ENCODE measurements at regions not wholly inside any gene's neighbourhood (a gene's known extent, or its start where the extent isn't known, plus 50 kb on each side); places are given as distances from the start of the nearest gene placed in this dataset.
"Not testable (repeated sequence)": the region's sequence is repeated elsewhere in the genome, so short reads cannot be mapped to it uniquely, and the experiment has no call there.

DNA sequence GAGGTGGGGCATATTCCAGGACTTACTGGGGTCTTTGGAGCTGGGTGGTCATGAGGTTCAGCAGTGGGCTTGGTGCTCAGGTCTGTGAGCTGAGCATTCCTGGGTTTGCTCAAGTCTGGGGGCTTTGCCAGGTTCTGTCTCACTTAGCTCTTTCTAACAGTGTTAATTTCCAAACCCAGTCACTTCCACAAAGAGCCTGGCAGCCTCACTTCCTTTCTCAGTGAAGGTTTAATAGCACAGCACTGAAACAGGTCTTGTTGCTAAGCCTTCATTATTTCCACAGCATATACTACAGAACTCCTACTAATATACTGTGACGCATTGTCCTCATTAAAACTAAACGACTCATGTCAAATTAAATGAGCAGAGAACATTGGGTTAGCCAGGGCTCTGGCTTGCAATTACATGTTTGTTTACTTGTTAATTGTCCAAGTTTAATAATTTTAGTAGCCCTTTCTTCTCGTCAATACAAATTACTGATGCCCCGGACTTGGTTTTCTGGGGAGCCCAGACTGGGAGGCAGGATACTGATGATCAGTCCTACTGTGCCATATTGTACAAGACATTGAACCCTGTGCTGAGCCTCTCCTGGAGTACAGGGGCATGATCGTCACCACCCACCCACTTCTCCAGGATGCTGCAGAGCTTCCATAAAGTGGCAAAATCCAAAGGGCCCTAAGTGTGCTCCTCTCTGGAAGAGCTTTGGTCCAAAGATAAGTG lies 170.7 kb downstream of the IER5 start:
- DNase-seq (ENCODE audit: low spot score), result no peak

DNA sequence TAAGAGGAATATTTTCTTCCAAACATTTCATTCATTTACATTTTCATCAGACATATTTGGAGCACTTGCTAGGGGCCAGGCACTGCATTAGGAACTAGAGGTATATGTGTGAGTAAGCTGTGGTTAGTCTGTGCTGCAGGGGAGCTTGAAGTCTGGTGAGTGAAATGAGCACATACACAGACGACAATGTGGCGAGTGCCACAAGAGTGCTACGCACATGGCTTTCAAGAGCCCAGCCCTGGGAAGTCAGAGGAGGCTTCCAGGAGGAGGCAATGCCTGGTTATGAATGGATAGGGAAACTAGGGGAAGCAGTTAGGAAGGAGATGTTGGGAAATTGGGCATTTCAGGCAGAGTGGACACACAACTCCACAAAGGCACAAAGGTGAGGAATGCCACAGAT lies 171.8 kb downstream of the IER5 start:
- no peak for DNase-seq (ENCODE audit: low spot score)

DNA sequence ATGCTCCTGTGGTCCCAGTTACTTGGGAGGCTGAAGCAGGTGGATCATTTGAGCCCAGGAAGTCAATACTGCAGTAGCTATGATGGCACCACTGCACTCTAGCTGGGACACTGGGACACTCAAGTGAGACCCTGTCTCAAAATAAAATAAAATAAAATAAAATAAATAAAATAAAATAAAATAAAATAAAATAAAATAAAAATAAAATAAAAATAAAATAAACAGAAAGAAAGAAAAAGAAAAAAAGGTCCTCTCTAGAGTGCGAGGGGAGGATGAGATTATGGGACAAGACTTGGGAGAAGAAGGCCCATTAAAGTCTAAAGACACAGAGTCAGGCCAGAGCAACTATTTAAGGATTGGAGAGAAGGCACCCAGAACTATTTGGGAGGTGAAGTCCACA lies 172.5 kb downstream of the IER5 start:
- DNase-seq (ENCODE audit: low spot score), result no peak

DNA sequence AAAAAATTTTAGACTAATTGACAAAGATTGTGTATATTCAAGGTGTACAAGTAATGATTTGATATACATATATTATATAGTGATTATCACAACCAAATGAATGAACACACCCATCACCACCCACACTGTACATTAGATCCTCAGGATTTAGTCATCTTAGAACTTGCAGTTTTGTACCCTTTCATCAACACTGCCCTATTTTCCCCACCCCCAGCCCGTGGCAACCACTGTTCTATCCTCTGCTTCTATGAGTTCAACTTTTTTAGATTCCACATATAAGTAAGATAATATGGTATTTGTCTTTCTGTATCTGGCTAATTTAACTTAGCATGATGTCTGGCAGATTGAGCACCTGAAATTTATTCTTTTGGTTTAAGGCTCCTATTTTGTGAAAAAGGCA lies 173.6 kb downstream of the IER5 start:
- no peak for DNase-seq (ENCODE audit: low spot score)

DNA sequence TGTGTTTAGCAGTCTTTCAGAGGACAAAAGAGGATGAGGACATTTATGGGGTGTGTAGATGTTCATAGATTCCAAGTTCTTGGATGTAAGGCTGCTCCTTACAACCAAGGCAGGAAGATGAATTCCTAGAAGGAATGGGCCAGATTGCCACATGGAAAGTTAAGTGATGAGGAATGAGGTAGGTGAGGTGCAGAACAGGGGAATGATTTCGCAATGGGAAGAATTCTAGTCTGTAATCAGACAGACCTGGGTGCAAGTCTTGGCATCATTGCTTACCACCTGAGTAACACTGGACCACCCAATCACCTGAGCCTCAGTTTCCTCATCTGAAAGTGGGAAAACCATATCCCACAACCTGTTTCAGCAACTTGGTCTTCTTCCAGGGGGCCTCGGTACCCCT lies 174.9 kb downstream of the IER5 start:
- DNase-seq (ENCODE audit: low spot score), result no peak

DNA sequence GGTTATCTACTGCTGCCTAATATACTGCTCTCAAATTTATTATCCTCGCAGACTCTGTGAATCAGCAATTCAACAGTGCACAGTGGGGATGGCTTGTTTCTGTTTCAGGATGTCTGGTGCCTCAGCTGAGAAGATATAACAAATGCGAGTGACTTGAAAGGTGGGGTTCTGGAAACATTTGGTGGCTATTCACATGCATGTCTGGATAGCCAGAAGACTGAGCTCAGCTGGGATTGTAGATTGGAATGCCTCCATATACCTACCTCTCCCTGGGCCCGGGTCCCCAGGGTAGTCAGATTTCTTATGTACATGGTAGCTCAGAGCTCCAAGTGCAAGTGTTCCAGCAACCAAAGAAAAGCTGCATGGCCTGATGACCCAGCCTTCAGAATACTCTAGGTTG lies 176.3 kb downstream of the IER5 start:
- no peak for DNase-seq (ENCODE audit: low spot score)

DNA sequence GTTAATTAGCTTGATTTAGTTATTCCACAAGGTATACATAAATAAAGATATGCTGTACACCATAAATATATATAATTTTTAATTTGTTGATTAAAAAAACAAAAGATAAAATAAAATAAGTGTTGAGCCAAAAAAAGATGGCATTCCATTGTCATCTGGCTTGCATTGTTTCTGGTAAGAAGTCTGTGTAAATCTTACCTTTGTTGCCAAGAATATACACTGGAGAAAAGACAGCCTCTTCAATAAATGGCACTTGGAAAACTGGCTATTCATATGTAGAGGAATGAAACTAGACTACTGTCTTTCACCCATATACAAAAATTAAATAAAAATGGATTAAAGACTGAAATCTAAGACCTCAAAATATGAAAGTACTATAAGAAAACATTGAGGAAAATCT lies 196.5 kb downstream of the IER5 start:
- DNase-seq (ENCODE audit: low spot score), result no peak

DNA sequence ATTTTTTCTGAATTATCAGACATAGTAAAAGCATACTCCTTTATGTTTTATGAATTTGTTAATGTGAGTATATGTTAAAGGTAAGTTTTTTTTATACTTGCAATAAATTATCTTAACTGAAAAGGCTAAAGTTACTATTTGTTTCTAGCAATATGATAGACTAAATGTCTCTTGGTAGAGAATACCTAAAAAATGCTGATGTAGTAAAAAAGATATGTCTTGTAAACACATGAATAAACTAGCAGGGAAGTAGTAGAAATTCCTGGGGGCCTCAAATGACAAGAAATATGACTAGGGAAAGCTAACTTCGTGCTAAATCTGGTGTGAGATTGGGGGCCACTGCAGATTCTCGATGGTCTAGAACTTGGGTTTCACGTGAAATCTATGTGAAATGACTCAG lies 188.1 kb upstream of the CACNA1E start:
- DNase-seq (ENCODE audit: low spot score), result no peak

DNA sequence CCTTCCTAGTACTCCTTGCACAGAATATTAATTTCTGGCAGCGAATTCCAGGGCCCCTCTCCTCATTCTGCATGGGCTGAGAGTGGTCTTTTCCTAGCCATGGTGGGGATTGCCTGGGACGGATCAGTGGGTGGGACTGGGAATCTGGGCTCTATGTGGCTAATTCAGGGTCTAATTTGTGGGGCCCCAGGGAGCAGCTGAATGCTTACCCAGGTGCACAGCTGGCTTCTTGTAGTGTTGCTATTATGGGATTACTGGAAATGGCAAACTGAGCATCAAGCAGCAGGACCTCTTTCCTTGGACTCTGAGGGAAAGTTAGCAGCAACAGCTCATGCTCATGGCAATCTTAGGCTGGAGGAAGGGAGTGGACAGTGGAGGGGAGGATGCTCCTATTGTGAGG lies 187.1 kb upstream of the CACNA1E start:
- no peak for DNase-seq (ENCODE audit: low spot score)

DNA sequence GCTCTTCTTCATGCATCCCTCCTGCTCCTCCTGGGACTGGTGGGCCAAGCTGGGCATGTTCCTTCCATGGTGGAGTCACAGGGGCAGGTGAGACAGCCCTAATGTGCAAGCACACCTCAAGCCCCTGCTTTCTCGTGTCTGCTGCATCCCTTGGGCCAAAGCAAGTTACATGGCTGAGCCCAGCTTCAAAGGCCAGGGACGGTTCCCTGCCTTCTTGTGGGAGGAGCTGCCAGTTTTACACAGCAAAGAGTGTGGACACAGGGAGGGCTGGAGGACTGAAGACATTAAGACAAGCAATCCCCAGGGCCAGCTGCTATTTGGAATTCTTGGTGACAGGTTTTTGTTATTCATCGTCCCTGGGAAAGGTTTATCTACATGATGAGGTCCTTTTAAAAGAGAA lies 175.2 kb upstream of the CACNA1E start:
- DNase-seq (ENCODE audit: low spot score), result no peak

DNA sequence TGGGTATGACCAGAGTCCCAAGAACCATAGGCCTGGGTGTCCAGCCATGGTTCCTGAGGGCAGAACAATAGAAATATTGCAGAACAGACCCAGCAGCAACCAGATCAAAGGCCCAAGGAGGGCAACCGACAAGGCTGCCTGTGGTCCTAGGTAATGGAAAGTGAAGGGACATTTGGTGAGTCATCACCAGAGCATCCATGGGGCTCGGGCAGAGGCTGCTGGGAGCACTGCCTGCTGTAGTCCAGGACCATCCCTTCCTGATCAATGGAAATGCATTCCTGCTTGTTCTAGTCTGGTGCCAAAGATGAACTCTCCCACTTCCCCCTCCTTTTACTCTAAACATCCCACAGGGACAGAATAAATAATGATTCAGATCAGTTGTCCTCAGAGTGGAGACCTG lies 172.8 kb upstream of the CACNA1E start:
- DNase-seq (ENCODE audit: low spot score), result no peak

DNA sequence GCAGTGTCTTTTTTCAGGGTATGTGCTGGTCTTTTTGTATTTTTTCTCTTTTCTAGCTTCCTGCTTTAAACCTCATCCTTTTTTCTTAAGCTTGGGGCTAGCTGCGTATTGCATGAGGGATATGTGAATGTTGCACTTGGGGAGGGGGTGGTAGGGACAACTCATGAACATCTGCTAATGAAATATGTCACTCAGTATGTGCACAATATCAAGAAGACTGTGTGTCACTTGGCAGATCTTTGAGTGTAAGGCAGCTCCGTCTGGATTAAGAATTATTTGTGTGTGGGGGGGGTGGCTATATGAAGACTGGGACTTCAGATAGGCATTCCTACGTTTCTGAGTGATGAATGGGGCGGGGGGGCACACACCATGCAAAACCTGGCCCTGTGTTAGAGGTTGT lies 170.4 kb upstream of the CACNA1E start:
- no peak for DNase-seq (ENCODE audit: low spot score)

DNA sequence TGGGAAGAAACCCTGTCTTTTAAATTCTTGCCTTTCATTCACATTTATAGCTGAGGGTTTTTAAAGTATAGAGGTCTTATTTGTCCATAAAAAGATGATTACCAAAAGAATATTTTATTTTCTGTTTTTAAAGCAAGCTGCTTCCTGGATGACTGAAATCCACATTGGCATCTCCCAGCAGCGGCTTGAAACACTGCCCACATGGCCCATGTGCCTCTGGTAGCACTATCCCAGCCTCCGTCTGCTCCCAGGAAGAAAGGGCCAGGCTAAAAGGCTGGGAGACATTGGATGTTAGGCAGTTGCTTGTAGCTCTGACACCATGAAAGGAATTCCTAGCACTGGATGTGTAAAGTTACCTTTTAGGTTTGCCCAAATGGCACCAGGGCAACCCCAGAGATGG lies 169.9 kb upstream of the CACNA1E start:
- DNase-seq (ENCODE audit: low spot score), result no peak

DNA sequence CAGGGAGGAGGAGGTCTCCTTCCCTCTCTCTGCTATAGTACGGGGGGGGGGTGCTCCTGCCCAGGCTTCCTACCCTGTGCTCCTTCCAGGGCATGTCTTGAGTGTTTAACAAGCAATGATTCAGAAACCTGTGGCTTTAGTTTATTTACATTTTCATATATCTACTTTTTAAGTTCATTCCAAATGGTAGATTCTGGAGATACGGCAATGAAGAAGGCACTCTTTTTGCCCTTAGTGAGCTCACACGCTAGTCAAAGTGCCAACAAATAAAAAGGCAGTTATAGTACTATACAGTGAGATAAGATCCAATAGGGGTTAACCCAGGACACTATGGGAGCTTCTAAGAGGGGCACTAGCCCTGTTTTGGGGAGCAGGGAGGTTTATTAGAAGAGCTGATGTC lies 169.3 kb upstream of the CACNA1E start:
- DNase-seq (ENCODE audit: low spot score), result no peak

DNA sequence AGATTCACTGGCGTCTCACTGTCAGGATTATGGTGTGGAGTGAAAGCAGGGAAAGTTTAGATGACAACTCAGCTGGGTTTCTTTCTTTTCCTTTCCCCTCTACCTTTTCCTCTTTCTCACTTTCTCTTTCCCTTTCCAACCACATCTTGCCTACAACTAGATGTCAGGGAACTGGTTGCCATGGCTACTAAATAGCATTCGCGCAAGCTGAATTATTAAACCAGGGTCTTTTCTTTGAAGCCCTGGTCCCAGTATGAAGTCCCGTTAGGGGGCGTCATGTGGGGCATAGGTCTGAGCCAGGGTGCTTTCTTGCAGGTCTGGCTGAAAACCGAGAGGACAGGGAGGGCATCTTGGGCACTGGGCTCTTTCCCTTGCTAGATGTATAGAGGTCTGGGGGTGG lies 168.4 kb upstream of the CACNA1E start:
- DNase-seq (ENCODE audit: low spot score), result no peak

DNA sequence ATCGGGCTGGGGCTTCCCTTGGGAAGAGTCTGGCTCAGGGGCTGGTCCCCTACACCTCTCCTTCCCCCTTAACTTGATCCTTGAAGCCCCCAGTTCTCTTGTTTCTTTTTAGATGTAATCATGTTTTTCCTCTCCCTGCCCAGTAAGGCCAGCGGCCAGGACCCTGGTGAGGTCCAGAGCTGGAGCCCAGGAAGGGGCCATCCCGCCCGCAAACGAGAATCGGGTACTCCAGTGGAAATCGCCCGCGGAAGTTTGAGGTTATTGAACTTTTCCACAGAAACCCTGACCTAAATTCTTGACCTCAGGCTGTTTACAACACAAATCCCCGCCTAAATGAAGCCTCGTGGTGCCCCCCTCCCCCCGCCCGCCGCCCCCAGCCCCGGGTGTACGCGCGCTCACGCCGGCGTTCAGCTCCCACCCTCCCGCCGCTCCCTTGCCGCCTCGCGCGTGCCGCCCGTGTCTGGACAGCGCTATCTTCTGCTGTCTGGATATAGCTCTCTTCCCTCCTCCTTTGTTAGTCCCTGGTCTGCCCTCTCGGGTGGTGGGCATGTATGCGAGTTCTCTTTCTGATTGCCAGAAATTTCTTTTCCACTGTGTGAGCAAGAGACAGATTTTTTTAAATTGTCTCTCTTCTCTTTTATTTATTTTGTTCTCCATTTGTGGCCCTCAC lies 165.9 kb upstream of the CACNA1E start:
- no peak for DNase-seq (ENCODE audit: low spot score)

DNA sequence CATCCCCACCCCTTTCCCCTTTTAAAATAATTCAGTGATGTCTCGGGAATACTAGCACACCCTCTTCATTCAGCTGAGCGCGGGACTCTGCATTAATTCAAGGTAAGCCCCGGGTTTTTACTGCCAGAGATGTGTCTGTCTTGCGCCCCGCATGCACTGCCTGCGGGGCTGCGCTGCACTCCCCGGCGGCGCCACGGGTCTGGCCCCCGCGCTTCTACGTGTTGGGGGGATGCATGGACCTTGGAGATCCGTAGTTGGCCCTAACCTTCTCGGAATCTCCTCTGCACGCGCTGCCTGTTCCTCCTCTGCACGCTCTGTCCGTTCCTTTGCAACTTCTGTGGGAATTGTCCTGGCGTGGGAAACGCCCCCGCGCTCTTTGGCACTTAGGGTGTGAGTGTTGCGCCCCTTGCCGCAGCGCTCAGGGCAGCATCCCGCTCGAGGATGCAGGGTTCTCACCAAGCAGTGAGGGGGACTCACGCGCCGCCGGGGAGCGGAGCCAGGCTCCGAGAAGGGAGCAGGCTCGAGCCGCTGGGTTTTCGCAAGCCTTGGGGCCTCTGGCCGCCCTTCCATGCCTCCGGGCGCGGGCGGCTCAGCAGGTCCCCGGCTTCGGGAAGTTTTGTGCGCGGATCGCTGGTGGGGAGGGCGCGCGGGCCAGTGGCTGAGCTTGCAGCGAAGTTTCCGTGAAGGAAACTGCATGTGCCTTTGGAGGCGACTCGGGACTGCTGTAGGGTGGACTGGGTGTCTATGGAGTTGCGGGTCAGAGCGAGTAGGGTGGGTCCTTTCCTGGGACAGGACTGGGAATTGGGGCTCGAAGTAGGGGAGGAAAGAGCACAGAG lies 165.1 kb upstream of the CACNA1E start:
- DNase-seq (ENCODE audit: low spot score), result no peak

DNA sequence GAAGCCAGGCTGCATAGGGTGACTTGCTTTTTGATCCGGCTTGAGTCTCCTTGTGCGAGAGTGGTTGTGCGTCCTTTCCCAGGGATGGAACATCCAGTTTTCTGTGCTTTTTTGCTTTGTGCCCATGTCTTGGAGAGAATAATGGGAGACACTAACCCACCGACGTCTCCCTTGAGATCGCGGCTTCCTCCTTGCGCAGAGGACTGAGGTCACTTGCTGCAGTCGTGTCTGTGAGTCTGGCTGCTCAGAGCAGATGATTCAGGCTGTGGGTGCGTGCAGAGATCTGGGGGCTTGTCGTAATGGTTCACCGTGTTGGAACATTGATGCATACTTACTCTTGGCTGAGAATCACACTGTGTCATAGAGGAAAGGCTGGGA lies 164.5 kb upstream of the CACNA1E start:
- no peak for DNase-seq (ENCODE audit: low spot score)

DNA sequence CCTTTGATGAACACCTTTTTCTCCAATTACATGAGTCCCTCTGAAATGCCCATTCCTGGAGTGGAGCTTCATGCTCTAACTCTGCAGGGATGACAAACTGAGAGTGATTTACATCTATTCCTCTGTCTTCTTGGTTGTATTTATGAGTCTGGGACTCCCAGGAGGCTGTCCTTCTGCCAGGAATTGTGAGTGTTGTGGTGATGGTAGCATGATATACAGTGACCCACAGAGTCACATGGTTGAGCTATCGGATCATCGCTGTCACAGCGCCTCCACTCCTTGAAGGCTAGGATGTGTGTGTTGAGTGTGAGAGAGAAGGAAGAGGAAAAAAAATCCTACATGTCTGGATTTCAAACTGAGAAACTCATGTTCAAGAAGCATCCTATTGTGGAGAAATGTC lies 163.4 kb upstream of the CACNA1E start:
- no peak for DNase-seq (ENCODE audit: low spot score)

DNA sequence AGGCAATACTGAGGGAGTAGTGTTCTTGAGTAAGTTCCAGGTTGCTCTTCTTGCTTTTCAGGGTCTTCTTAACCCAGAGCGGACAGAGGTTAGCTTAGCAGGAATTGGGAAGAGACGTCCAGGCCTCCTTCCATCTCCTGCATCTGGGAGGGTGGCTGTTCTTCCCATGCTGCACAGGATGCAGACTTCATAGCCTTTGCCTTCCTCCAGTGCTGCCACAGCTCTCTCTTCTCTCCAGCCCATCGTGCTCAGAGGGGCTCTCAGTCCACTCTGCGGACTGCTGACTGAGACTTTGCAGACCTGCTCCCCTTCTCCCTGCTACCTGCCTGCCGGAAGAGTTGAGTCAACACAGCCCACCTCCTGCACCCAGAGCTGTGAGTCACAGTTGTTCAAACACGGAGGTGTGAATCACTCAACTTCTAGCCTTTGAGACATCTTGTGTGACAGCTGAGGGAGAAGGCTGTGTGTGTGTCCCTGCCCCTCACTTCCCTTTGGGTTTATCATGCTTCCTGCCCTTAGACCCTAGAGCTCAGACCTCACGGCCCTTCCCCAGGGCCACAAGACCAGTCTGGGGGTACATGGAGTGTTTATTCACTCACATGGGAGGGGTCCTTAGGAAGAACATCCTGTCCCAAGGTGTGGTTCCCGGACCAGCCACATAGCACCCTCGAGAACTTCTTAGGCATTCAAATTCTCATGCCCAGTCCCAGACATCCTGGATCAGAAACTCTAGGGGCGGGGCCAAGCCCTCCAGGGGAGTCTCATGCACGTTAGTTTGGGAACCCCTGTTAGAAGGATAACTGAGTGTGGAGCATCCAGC lies 158.3 kb upstream of the CACNA1E start:
- DNase-seq (ENCODE audit: low spot score), result no peak

DNA sequence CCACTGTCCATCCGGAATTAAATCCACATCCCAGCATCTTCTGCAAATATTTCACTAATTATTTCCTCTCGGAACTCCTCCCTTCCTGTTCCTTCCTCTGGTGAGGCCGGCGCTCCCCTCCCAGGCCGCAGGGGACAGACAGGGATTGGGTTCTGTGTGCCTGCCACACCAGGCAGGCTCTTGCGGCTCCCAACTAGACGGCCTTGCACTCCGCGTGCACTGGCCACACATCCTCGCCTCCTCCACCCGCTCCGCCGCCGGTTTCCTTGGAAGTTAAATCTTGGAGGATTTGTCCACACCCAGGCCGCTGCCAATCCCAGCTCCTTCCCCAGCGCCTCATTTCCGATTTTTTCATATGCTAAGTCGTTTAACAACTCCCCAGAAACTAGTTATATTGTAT lies 157.6 kb upstream of the CACNA1E start:
- DNase-seq (ENCODE audit: low spot score), result not testable (repeated sequence)

DNA sequence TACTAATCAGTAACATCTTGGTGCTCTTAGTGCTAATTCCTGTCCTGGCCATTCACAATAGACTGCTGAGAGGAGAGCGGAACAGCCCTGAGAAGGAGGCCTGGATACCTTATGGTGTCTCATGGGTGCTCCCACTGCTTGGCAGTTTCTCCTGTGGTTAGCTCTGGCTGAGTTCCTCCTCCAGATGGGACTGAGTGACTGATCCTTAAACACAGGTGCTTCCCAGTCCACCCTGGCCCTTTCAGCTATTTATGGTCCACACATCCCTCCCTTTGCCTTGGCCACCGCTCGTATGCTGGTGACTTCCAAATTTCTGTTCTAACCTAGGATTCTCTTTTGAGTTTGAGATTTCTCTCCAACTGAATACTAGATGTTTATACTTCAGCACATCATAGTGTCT lies 157.0 kb upstream of the CACNA1E start:
- DNase-seq (ENCODE audit: low spot score), result no peak
